VCaP (cell line): ENCODE measurements at regions not wholly inside any gene's neighbourhood (a gene's known extent, or its start where the extent isn't known, plus 50 kb on each side); places are given as distances from the start of the nearest gene placed in this dataset.

Source experiments
- H3K27ac ChIP-seq: fragments of 450-650 bp; 2 replicates; pipeline ENCODE4 v1.5.1; 2017
- TF ChIP-seq, protein P1 (sequence below): fragments of 450-650 bp; conservative IDR thresholded peaks from 2 replicates; pipeline ENCODE4 v1.5.1; 2017; ENCODE audit warnings: mild to moderate bottlenecking, moderate library complexity

DNA sequence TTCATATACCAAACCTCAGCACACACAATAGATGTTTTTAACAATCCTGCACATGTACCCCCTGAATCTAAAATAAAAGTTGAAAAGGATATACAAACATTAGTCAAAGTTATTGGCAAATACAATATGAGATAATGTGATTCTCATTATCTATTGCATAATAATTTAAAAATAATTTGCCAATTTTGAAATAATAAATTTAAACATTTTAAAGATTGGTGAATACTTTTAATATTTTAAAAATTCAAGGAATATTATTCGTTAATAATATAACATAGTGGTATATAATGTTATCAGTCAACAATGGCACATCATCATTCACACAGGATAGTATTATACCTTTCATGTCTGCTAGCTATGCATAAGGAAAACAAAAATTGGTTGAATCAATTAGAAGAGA is 207.0 kb upstream of the SP8 start:
- TF ChIP-seq, protein P1, sequence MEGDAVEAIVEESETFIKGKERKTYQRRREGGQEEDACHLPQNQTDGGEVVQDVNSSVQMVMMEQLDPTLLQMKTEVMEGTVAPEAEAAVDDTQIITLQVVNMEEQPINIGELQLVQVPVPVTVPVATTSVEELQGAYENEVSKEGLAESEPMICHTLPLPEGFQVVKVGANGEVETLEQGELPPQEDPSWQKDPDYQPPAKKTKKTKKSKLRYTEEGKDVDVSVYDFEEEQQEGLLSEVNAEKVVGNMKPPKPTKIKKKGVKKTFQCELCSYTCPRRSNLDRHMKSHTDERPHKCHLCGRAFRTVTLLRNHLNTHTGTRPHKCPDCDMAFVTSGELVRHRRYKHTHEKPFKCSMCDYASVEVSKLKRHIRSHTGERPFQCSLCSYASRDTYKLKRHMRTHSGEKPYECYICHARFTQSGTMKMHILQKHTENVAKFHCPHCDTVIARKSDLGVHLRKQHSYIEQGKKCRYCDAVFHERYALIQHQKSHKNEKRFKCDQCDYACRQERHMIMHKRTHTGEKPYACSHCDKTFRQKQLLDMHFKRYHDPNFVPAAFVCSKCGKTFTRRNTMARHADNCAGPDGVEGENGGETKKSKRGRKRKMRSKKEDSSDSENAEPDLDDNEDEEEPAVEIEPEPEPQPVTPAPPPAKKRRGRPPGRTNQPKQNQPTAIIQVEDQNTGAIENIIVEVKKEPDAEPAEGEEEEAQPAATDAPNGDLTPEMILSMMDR: no peak
- H3K27ac ChIP-seq: no peak overlapping the region

DNA sequence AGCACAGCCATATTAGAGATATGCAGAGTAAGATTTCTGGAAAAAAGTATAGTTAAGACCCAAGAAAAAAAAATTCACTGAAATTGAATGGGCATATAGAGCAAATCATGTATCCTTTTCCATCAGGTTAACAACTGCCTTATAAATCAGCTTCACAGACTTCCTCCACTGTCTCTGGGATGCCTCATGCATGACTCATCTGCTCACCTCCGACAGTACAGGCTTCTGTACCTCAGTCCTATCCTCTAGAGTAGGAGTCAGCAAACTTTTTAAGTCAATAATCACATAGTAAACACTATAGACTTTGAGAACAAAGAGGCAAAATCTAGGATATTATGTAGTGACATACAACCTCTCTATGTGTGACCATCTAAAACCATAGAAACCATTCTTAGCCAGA is 211.6 kb upstream of the SP8 start:
- no peak overlapping the region for H3K27ac ChIP-seq
- TF ChIP-seq, protein P1: no peak

DNA sequence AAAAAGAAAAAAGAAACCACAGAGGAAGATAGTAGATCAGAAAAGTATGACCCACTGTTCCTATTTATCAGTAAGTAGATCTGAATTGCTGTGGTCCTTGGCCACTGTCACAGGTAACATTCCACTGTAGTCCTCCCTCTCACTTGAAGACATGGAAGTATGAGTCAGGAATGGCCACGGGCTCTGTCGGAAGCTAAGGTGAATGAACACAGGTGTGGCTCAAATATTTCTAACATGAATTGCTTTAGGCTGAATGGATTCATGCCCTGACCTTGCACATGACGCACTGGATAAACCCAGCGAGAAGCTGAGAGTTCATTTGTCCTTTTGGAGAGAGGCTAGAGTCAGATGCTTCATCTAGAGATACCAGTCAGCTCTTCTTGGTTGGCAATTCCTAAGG is 224.5 kb upstream of the SP8 start:
- TF ChIP-seq, protein P1: no peak
- no peak overlapping the region for H3K27ac ChIP-seq

DNA sequence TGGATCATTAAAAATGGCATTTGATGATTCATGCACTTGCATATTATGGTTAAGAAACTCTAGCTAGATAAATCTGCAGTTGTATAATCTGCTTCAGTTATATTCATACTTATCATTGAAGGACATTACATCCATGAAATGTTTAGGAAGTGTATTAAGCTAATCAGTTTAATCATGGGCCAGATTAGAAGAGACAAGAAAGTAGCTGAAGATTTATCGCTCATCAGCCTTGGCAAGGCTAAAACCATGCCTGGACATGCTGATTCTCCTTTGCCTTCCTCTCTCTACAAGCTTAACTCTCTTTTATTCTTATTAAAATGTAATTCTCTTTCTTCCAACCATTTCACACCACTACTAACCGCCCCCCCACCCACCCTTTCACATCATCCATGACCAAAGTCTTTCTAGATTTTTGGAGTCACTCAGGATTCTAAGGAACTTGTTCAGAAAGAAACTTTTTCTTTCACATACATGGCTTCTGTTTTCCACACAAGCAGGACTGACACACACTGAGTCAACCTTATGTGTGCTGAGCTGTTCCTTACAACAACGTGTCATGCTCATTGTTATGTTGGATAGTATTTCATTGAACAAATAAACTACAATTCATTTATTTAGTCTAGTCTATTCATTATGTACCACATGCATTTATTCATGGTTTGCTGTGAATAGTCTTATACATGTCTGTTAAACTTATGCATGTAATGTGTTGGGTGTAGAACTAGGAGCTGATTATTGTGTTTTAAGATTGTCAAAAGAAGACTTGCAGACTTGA is 227.3 kb upstream of the SP8 start:
- H3K27ac ChIP-seq: no peak overlapping the region

DNA sequence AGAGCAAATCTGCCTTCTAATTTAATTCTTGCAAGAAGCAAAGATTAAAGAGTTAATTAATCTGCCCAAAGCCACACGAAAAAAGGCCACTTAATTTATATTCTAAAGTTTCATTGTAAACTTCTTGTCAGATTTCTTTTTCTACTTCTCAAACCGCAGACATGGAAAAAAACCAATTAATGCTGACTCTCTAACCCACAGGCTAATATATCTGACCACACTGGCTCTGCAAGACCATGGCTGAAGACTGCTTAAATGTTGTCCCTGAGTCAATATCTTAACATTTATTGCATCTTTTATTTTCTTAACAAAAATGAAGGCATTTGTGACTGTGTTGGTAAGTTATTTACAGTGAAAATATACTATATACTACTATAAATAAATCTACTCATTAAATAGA is 234.0 kb upstream of the SP8 start:
- TF ChIP-seq, protein P1: no peak
- no peak overlapping the region for H3K27ac ChIP-seq

More for the DNA sequence above, 227.3 kb upstream of the SP8 start:
- TF ChIP-seq, protein P1: no peak

DNA sequence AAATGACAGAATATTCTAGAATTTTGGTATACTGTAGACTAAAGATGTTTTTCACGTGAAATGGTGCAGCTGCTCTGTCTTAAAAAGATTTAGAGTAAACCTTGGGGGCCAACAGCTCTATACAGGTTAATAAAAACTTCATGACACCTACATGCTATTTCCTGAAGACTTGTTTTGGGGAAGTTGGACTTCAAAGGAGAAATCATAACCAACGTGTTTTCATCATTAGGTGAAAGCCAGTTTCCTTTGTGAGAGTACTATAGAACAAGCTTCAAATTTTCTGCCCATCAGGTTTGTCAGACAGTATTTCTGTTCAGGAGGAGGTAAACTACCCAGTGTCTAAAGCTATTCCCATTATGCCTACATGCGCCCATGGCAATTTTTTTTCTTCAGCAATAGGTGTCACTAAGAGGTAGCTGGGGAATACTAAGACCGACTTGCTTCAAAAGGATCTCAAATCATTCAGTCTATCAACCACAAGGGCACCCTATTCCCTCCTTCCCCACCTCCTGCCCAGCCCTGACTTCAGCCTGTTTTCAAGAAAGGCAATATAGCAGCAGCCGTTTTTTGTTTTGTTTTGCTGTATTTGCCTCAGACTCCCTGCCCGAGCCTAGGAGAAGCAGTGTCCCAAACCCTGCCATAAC is 237.3 kb upstream of the SP8 start:
- no peak overlapping the region for H3K27ac ChIP-seq
- TF ChIP-seq, protein P1: 0 out of 2 replicates have a peak, but pooled peaks have one; percentile 10

DNA sequence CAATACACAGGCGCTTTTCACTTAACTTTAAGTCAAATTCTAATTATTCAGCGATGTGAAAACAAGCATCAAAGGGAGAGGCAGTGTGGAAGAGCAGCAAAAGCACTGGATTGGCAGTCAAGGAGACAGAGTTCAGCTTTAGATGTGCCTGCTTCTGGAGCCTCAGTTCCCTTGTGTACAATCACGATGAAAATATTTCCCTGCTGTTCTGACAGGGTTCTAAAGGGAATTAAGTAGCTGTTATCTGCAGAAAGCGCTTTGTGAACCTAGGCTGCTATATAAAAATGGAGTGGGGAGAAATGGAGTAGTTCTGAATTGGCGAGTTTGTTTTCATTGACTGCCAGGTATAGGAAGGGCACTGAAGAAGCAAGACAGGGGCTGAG is 237.8 kb upstream of the SP8 start:
- TF ChIP-seq, protein P1: no peak
- no peak overlapping the region for H3K27ac ChIP-seq
